ENCODE measurements at regions not wholly inside any gene's neighbourhood (a gene's known extent, or its start where the extent isn't known, plus 50 kb on each side); places are given as distances from the start of the nearest gene placed in this dataset.

GRCh38 chr2:139237023-139237422 is 456.8 kb upstream of the NXPH2 start:
- CTCF ChIA-PET, result no interaction called here
- ATAC-seq (no peak), DNase-seq (no peak)
- peaks cover 6% of the 10 kb centered on the region for H3K9me3 Mint-ChIP-seq (ENCODE audit: insufficient read depth)
- H3K27ac Mint-ChIP-seq, result no peak overlapping the region
- H3K27me3 Mint-ChIP-seq (ENCODE audit: low read depth), result no peaks in the 10 kb centered on the region
- no peaks in the 10 kb centered on the region for H3K4me1 Mint-ChIP-seq (ENCODE audit: low read depth)
- no peaks in the 10 kb centered on the region for H3K36me3 Mint-ChIP-seq (ENCODE audit: low read depth)
- POLR2A ChIA-PET, result no interaction called here
- no peak overlapping the region for H3K4me3 Mint-ChIP-seq

- H3K36me3 Mint-ChIP-seq (ENCODE audit: low read depth), result no peaks in the 10 kb centered on the region
- ChIA-PET POLR2A (no interaction called here), CTCF (no interaction called here)
- H3K9me3 Mint-ChIP-seq (ENCODE audit: insufficient read depth), result peaks cover 6% of the 10 kb centered on the region
- DNase-seq (no peak), ATAC-seq (no peak)
- no peak overlapping the region for H3K4me3 Mint-ChIP-seq
- H3K27ac Mint-ChIP-seq, result no peak overlapping the region
- H3K27me3 Mint-ChIP-seq (ENCODE audit: low read depth), result no peaks in the 10 kb centered on the region
- no peaks in the 10 kb centered on the region for H3K4me1 Mint-ChIP-seq (ENCODE audit: low read depth)
These were observed 450.7 kb upstream of the NXPH2 start for GRCh38 chr2:139230881-139231280.

GRCh38 chr2:139228276-139228675 is 448.1 kb upstream of the NXPH2 start:
- ATAC-seq, result no peak
- no peaks in the 10 kb centered on the region for H3K4me1 Mint-ChIP-seq (ENCODE audit: low read depth)
- no peak overlapping the region for H3K4me3 Mint-ChIP-seq
- no peak for DNase-seq
- H3K9me3 Mint-ChIP-seq (ENCODE audit: insufficient read depth), result no peaks in the 10 kb centered on the region
- ChIA-PET CTCF (no interaction called here), POLR2A (no interaction called here)
- no peaks in the 10 kb centered on the region for H3K36me3 Mint-ChIP-seq (ENCODE audit: low read depth)
- H3K27ac Mint-ChIP-seq, result no peak overlapping the region
- H3K27me3 Mint-ChIP-seq (ENCODE audit: low read depth), result no peaks in the 10 kb centered on the region

DNA sequence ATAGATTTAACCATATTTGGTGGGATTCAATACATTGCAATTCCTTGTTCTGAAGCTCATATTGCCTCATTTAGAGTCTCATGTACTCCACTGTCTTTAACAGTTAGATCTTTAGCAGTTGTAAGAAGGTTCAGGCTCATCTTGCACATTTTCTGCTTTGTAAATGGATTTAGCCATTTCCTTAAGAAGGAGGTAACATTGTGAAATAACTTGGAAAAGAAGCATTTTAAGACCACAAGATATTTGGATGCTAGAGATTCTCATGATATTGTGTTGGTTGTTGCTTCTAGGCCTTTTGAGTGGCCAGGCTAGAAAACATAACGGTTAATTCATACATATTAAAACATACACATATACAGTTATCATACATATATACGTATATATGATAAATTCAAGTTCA is 445.8 kb upstream of the NXPH2 start:
- Mint-ChIP-seq H3K36me3 (ENCODE audit: low read depth) (no peaks in the 10 kb centered on the region), H3K27ac (no peak overlapping the region), H3K9me3 (ENCODE audit: insufficient read depth) (peaks cover 9% of the 10 kb centered on the region), H3K4me3 (no peak overlapping the region), H3K4me1 (ENCODE audit: low read depth) (no peaks in the 10 kb centered on the region), H3K27me3 (ENCODE audit: low read depth) (no peaks in the 10 kb centered on the region)
- CTCF ChIA-PET, result no interaction called here
- POLR2A ChIA-PET, result no interaction called here
- DNase-seq (no peak), ATAC-seq (no peak)

DNA sequence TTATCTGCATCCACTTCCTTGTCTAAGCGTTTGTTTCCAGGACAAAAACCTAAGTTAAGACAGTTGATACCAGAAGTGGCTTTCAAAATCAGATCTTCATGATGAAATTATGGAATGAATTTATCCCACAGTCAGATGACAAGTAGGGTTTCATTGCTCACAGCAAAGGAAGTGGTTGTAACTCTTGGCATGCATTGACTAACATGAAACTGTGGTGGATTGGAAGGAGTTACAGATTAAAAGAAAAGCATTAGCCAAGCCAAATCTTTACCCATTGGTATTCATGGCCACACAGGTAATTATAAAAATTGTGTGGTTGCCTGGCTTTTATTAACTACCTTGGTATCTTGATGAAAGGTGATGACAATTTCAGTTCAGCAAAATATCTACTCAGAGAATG is 438.0 kb upstream of the NXPH2 start:
- no peaks in the 10 kb centered on the region for H3K4me1 Mint-ChIP-seq (ENCODE audit: low read depth)
- no peaks in the 10 kb centered on the region for H3K27me3 Mint-ChIP-seq (ENCODE audit: low read depth)
- POLR2A ChIA-PET, result no interaction called here
- no peak overlapping the region for H3K27ac Mint-ChIP-seq
- CTCF ChIA-PET, result no interaction called here
- no peak for ATAC-seq
- H3K4me3 Mint-ChIP-seq, result no peak overlapping the region
- no peaks in the 10 kb centered on the region for H3K36me3 Mint-ChIP-seq (ENCODE audit: low read depth)
- peaks cover 9% of the 10 kb centered on the region for H3K9me3 Mint-ChIP-seq (ENCODE audit: insufficient read depth)
- DNase-seq, result no peak

DNA sequence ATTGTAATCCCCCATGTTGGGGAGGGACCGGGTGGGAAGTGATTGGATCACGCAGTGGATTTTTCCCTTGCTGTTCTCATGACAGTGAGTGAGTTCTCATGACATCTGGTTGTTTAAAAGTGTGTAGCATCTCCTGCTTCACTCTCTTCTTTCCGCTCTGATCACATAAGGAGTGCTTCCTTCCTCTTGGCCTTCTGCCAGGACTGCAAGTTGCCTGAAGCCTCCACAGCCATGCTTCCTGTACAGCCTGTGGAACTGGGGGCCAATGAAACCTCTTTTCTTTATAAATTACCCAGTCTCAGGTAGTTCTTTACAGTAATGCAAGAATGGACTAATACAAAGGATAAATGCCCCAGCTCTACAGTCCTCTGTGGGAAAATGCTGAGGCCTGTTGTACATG is 437.5 kb upstream of the NXPH2 start:
- Mint-ChIP-seq H3K27ac (no peak overlapping the region), H3K27me3 (ENCODE audit: low read depth) (no peaks in the 10 kb centered on the region), H3K4me3 (no peak overlapping the region), H3K36me3 (ENCODE audit: low read depth) (no peaks in the 10 kb centered on the region), H3K4me1 (ENCODE audit: low read depth) (no peaks in the 10 kb centered on the region), H3K9me3 (ENCODE audit: insufficient read depth) (peaks cover 5% of the 10 kb centered on the region)
- ChIA-PET POLR2A (no interaction called here), CTCF (no interaction called here)
- DNase-seq (no peak), ATAC-seq (no peak)

GRCh38 chr2:139216435-139216834 is 436.2 kb upstream of the NXPH2 start:
- Mint-ChIP-seq H3K4me3 (no peak overlapping the region), H3K9me3 (ENCODE audit: insufficient read depth) (no peaks in the 10 kb centered on the region), H3K27ac (no peak overlapping the region), H3K36me3 (ENCODE audit: low read depth) (no peaks in the 10 kb centered on the region), H3K4me1 (ENCODE audit: low read depth) (no peaks in the 10 kb centered on the region), H3K27me3 (ENCODE audit: low read depth) (no peaks in the 10 kb centered on the region)
- ATAC-seq, result no peak
- POLR2A ChIA-PET, result no interaction called here
- DNase-seq, result no peak
- CTCF ChIA-PET, result no interaction called here

DNA sequence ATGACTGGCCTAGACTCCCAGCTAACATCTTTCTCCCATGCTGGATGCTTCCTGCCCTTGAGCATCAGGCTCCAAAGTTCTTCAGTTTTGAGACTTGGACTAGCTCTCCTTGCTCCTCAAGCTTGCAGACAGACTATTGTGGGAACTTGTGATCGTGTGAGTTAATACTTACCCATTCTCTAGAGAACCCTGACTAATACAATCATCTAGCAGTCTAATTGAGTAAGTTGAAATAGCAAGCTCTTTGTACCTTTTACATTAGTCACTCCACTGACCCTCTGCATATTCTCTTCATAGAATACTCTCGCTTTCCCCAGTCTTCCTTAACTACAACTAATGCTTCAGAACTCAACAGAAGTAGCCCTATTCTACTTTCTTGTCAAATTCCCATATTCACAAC is 434.6 kb upstream of the NXPH2 start:
- H3K4me3 Mint-ChIP-seq, result no peak overlapping the region
- no peaks in the 10 kb centered on the region for H3K27me3 Mint-ChIP-seq (ENCODE audit: low read depth)
- no peak overlapping the region for H3K27ac Mint-ChIP-seq
- DNase-seq (no peak), ATAC-seq (no peak)
- no peaks in the 10 kb centered on the region for H3K4me1 Mint-ChIP-seq (ENCODE audit: low read depth)
- H3K9me3 Mint-ChIP-seq (ENCODE audit: insufficient read depth), result no peaks in the 10 kb centered on the region
- ChIA-PET POLR2A (no interaction called here), CTCF (no interaction called here)
- no peaks in the 10 kb centered on the region for H3K36me3 Mint-ChIP-seq (ENCODE audit: low read depth)

DNA sequence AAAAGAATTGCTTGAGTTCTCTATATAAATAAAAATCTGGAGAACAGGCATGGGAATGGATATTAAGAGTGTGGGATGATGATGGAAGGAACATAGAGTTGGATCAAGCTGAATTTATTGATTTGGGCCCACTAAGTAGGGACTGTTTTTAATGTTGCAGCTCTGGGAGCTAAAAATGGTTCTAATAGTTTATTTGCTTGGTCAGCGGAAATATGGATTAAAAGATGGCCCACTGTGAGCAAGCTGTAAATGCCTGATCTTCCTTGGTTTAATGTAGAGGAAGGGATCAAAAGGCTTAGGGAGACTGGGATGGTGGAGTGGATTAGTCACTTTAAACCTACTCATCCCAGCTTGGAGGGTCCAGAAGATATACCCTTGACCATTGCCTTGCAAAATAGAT is 429.4 kb upstream of the NXPH2 start:
- POLR2A ChIA-PET, result no interaction called here
- CTCF ChIA-PET, result no interaction called here
- H3K9me3 Mint-ChIP-seq (ENCODE audit: insufficient read depth), result no peaks in the 10 kb centered on the region
- H3K4me3 Mint-ChIP-seq, result no peak overlapping the region
- no peak for DNase-seq
- H3K27me3 Mint-ChIP-seq (ENCODE audit: low read depth), result no peaks in the 10 kb centered on the region
- H3K27ac Mint-ChIP-seq, result no peak overlapping the region
- ATAC-seq, result no peak
- H3K4me1 Mint-ChIP-seq (ENCODE audit: low read depth), result no peaks in the 10 kb centered on the region
- H3K36me3 Mint-ChIP-seq (ENCODE audit: low read depth), result no peaks in the 10 kb centered on the region

GRCh38 chr2:139201516-139201915 is 421.3 kb upstream of the NXPH2 start:
- CTCF ChIA-PET, result no interaction called here
- H3K36me3 Mint-ChIP-seq (ENCODE audit: low read depth), result no peaks in the 10 kb centered on the region
- peaks cover 12% of the 10 kb centered on the region for H3K9me3 Mint-ChIP-seq (ENCODE audit: insufficient read depth)
- no peaks in the 10 kb centered on the region for H3K27me3 Mint-ChIP-seq (ENCODE audit: low read depth)
- POLR2A ChIA-PET, result no interaction called here
- DNase-seq, result no peak
- H3K27ac Mint-ChIP-seq, result no peak overlapping the region
- no peak for ATAC-seq
- no peaks in the 10 kb centered on the region for H3K4me1 Mint-ChIP-seq (ENCODE audit: low read depth)
- H3K4me3 Mint-ChIP-seq, result no peak overlapping the region

DNA sequence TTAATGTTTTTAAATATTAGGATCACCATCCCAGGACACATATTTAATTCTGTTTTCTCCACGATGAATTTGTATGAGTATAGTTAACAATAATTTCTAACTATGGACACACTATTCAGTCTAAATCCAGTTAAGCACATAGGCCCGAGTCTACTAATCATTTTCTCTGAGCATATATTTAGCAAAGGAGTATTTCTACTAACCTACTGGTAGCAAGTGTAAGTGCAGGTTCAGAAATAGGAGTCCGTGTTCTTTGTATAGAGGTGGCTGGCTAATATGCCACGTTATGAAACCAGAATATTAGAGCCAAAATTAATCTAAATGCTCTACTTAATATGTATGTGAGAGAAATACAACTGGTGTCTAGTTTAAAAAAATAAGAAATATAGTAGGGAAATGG is 416.6 kb upstream of the NXPH2 start:
- Mint-ChIP-seq H3K4me3 (no peak overlapping the region), H3K27ac (no peak overlapping the region), H3K4me1 (ENCODE audit: low read depth) (no peaks in the 10 kb centered on the region), H3K27me3 (ENCODE audit: low read depth) (no peaks in the 10 kb centered on the region), H3K9me3 (ENCODE audit: insufficient read depth) (peaks cover 7% of the 10 kb centered on the region), H3K36me3 (ENCODE audit: low read depth) (no peaks in the 10 kb centered on the region)
- ChIA-PET CTCF (no interaction called here), POLR2A (no interaction called here)
- ATAC-seq (no peak), DNase-seq (no peak)

GRCh38 chr2:139194546-139194945 is 414.4 kb upstream of the NXPH2 start:
- no peak overlapping the region for H3K4me3 Mint-ChIP-seq
- ChIA-PET CTCF (no interaction called here), POLR2A (no interaction called here)
- DNase-seq, result no peak
- ATAC-seq, result no peak
- no peaks in the 10 kb centered on the region for H3K4me1 Mint-ChIP-seq (ENCODE audit: low read depth)
- H3K36me3 Mint-ChIP-seq (ENCODE audit: low read depth), result no peaks in the 10 kb centered on the region
- H3K27ac Mint-ChIP-seq, result no peak overlapping the region
- peaks cover 4% of the 10 kb centered on the region for H3K9me3 Mint-ChIP-seq (ENCODE audit: insufficient read depth)
- H3K27me3 Mint-ChIP-seq (ENCODE audit: low read depth), result no peaks in the 10 kb centered on the region

- no peak for ATAC-seq
- DNase-seq, result no peak
- ChIA-PET CTCF (no interaction called here), POLR2A (no interaction called here)
- Mint-ChIP-seq H3K27ac (no peak overlapping the region), H3K9me3 (ENCODE audit: insufficient read depth) (peaks cover 9% of the 10 kb centered on the region), H3K4me1 (ENCODE audit: low read depth) (no peaks in the 10 kb centered on the region), H3K36me3 (ENCODE audit: low read depth) (no peaks in the 10 kb centered on the region), H3K27me3 (ENCODE audit: low read depth) (no peaks in the 10 kb centered on the region), H3K4me3 (no peak overlapping the region)
These were observed 396.9 kb upstream of the NXPH2 start for GRCh38 chr2:139177041-139177440.

GRCh38 chr2:139175510-139175909 is 395.3 kb upstream of the NXPH2 start:
- H3K27ac Mint-ChIP-seq, result no peak overlapping the region
- no peak for ATAC-seq
- no peak overlapping the region for H3K4me3 Mint-ChIP-seq
- ChIA-PET POLR2A (no interaction called here), CTCF (no interaction called here)
- H3K27me3 Mint-ChIP-seq (ENCODE audit: low read depth), result no peaks in the 10 kb centered on the region
- DNase-seq, result no peak
- H3K9me3 Mint-ChIP-seq (ENCODE audit: insufficient read depth), result peaks cover 9% of the 10 kb centered on the region
- H3K36me3 Mint-ChIP-seq (ENCODE audit: low read depth), result no peaks in the 10 kb centered on the region
- H3K4me1 Mint-ChIP-seq (ENCODE audit: low read depth), result no peaks in the 10 kb centered on the region
